Neural cell (in vitro differentiated cells): ENCODE measurements at regions not wholly inside any gene's neighbourhood (a gene's known extent, or its start where the extent isn't known, plus 50 kb on each side); places are given as distances from the start of the nearest gene placed in this dataset.
"Not testable (repeated sequence)": the region's sequence is repeated elsewhere in the genome, so short reads cannot be mapped to it uniquely, and the experiment has no call there.

Experiments
- H2AFZ ChIP-seq: fragments of 200-600, 300-800 bp; sonication (generic), shearing (Covaris generic); 2 replicates; pipeline ENCODE4 v1.6.0; 2014; ENCODE audit warnings: low read depth, mild to moderate bottlenecking, antibody characterized with exemption, low read length, moderate library complexity
- H3F3A ChIP-seq: fragments of 200-600 bp; shearing (Covaris generic); 2 replicates; pipeline ENCODE4 v1.6.1; 2016; ENCODE audit warnings: mild to moderate bottlenecking, moderate library complexity, mixed read lengths, antibody characterized with exemption, low read length; ENCODE audit not compliant: insufficient read depth, poor library complexity, severe bottlenecking
- H3K27ac ChIP-seq: fragments of 200-600, 300-800 bp; sonication (generic), shearing (Covaris generic); 2 replicates; pipeline ENCODE4 v1.5.1; 2014; ENCODE audit warnings: mild to moderate bottlenecking, low read length, moderate library complexity
- H3K27me3 ChIP-seq: fragments of 300-800, 200-600 bp; sonication (generic), shearing (Covaris generic); 2 replicates; pipeline ENCODE4 v1.6.0; 2014; ENCODE audit warnings: mild to moderate bottlenecking, low read depth, low read length, moderate library complexity; ENCODE audit not compliant: insufficient read depth
- H3K36me3 ChIP-seq: fragments of 300-800, 200-600 bp; sonication (generic), shearing (Covaris generic); 2 replicates; pipeline ENCODE4 v1.5.1; 2014; ENCODE audit warnings: mild to moderate bottlenecking, antibody characterized with exemption, low read length, moderate library complexity; ENCODE audit not compliant: insufficient read depth
- H3K4me2 ChIP-seq: fragments of 300-800, 200-600 bp; sonication (generic), shearing (Covaris generic); 2 replicates; pipeline ENCODE4 v1.6.0; 2014; ENCODE audit warnings: mild to moderate bottlenecking, low read length
- H3K4me3 ChIP-seq: fragments of 300-800, 200-600 bp; sonication (generic), shearing (Covaris generic); 2 replicates; pipeline ENCODE4 v1.5.1; 2014; ENCODE audit warnings: mild to moderate bottlenecking, low read length, moderate library complexity
- H3K79me2 ChIP-seq: fragments of 200-600 bp; shearing (Covaris generic); replicated peaks from 2 replicates; pipeline ENCODE4 v1.6.0; 2014; ENCODE audit warnings: mild to moderate bottlenecking, low read length, moderate library complexity; ENCODE audit not compliant: insufficient read depth
- H3K9ac ChIP-seq: fragments of 300-800, 200-600 bp; sonication (generic), shearing (Covaris generic); 2 replicates; pipeline ENCODE4 v1.6.1; 2016; ENCODE audit warnings: mild to moderate bottlenecking, low read length, mixed read lengths
- H3K9me2 ChIP-seq: fragments of 200-600 bp; shearing (Covaris generic); 2 replicates; pipeline ENCODE4 v1.6.1; 2016; ENCODE audit warnings: mild to moderate bottlenecking, low read length, mixed read lengths; ENCODE audit not compliant: insufficient read depth
- H3K9me3 ChIP-seq: fragments of 200-600, 300-800 bp; sonication (generic), shearing (Covaris generic); 2 replicates; pipeline ENCODE4 v1.6.1; 2016; ENCODE audit warnings: mild to moderate bottlenecking, mixed run types, low read length, moderate library complexity, mixed read lengths
- H4K20me1 ChIP-seq: fragments of 200-600 bp; shearing (Covaris generic); 2 replicates; pipeline ENCODE4 v1.6.1; 2016; ENCODE audit warnings: mild to moderate bottlenecking, mixed run types; ENCODE audit not compliant: insufficient read depth
- EP300 ChIP-seq: fragments of 450-650 bp; conservative IDR thresholded peaks from 2 replicates; pipeline ENCODE4 v1.6.1; 2014; ENCODE audit warnings: antibody characterized with exemption, mild to moderate bottlenecking, moderate library complexity; ENCODE audit not compliant: poor library complexity, severe bottlenecking
- EZH2 ChIP-seq: fragments of 200-600, 300-800 bp; shearing (Covaris generic), sonication (generic); IDR thresholded peaks from 2 replicates; pipeline ENCODE4 v1.6.1; 2014; ENCODE audit warnings: antibody characterized with exemption, low read length, borderline replicate concordance, mild to moderate bottlenecking; ENCODE audit not compliant: insufficient read depth, poor library complexity, severe bottlenecking
- POLR2AphosphoS5 ChIP-seq: IDR thresholded peaks from 2 replicates; pipeline ENCODE4 v1.6.1; 2012
- RAD21 ChIP-seq: fragments of 450-650 bp; conservative IDR thresholded peaks from 2 replicates; pipeline ENCODE4 v1.6.1; 2014; ENCODE audit warnings: antibody characterized with exemption, mild to moderate bottlenecking, moderate library complexity
- SMC3 ChIP-seq: fragments of 450-650 bp; conservative IDR thresholded peaks from 2 replicates; pipeline ENCODE4 v1.6.1; 2014; ENCODE audit warnings: antibody characterized with exemption, mild to moderate bottlenecking, moderate library complexity; ENCODE audit not compliant: poor library complexity
- TAF1 ChIP-seq: IDR thresholded peaks from 2 replicates; pipeline ENCODE4 v1.6.1; 2012; ENCODE audit warnings: low read depth
- TF ChIP-seq, protein P1 (sequence below): fragments of 450-650 bp; IDR thresholded peaks from 2 replicates; pipeline ENCODE4 v1.5.1; 2014; ENCODE audit warnings: antibody characterized with exemption, mild to moderate bottlenecking, moderate library complexity; ENCODE audit not compliant: poor library complexity, severe bottlenecking
- TF ChIP-seq, protein P2 (sequence below): IDR thresholded peaks from 2 replicates; pipeline ENCODE4 v1.6.1; 2012; ENCODE audit warnings: borderline replicate concordance

GRCh38 chr15:31609906-31610305 lies 283.3 kb downstream of the KLF13 start:
- no peak overlapping the region for H2AFZ ChIP-seq

GRCh38 chr15:31615643-31616415 lies 289.2 kb downstream of the KLF13 start:
- no peaks in the 10 kb centered on the region for H4K20me1 ChIP-seq
- H2AFZ ChIP-seq = no peak overlapping the region
- no peaks in the 10 kb centered on the region for H3K79me2 ChIP-seq
- H3K4me2 ChIP-seq = no peak overlapping the region
- no peaks in the 10 kb centered on the region for H3F3A ChIP-seq
- no peak overlapping the region for H3K4me3 ChIP-seq
- no peak overlapping the region for H3K9ac ChIP-seq
- no peaks in the 10 kb centered on the region for H3K27me3 ChIP-seq
- H3K9me2 ChIP-seq = no peaks in the 10 kb centered on the region
- H3K36me3 ChIP-seq = no peaks in the 10 kb centered on the region
- no peaks in the 10 kb centered on the region for H3K9me3 ChIP-seq
- H3K27ac ChIP-seq = no peak overlapping the region
- TF ChIP-seq POLR2AphosphoS5 (no peak), EZH2 (no peak), TAF1 (no peak), SMC3 (no peak), RAD21 (no peak)
- TF ChIP-seq, protein P1, sequence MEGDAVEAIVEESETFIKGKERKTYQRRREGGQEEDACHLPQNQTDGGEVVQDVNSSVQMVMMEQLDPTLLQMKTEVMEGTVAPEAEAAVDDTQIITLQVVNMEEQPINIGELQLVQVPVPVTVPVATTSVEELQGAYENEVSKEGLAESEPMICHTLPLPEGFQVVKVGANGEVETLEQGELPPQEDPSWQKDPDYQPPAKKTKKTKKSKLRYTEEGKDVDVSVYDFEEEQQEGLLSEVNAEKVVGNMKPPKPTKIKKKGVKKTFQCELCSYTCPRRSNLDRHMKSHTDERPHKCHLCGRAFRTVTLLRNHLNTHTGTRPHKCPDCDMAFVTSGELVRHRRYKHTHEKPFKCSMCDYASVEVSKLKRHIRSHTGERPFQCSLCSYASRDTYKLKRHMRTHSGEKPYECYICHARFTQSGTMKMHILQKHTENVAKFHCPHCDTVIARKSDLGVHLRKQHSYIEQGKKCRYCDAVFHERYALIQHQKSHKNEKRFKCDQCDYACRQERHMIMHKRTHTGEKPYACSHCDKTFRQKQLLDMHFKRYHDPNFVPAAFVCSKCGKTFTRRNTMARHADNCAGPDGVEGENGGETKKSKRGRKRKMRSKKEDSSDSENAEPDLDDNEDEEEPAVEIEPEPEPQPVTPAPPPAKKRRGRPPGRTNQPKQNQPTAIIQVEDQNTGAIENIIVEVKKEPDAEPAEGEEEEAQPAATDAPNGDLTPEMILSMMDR = no peak

More at GRCh38 chr15:31609906-31610305, 283.3 kb downstream of the KLF13 start:
- H4K20me1 ChIP-seq = no peaks in the 10 kb centered on the region
- no peaks in the 10 kb centered on the region for H3K27me3 ChIP-seq
- H3K79me2 ChIP-seq = no peaks in the 10 kb centered on the region
- no peak overlapping the region for H3K27ac ChIP-seq
- no peak overlapping the region for H3K4me2 ChIP-seq
- H3K9me2 ChIP-seq = no peaks in the 10 kb centered on the region
- H3K9ac ChIP-seq = no peak overlapping the region
- no peaks in the 10 kb centered on the region for H3K36me3 ChIP-seq
- H3F3A ChIP-seq = no peaks in the 10 kb centered on the region
- TF ChIP-seq, protein P1 = no peak
- no peak for TF ChIP-seq EP300
- TF ChIP-seq SMC3 = no peak
- TF ChIP-seq, protein P2, sequence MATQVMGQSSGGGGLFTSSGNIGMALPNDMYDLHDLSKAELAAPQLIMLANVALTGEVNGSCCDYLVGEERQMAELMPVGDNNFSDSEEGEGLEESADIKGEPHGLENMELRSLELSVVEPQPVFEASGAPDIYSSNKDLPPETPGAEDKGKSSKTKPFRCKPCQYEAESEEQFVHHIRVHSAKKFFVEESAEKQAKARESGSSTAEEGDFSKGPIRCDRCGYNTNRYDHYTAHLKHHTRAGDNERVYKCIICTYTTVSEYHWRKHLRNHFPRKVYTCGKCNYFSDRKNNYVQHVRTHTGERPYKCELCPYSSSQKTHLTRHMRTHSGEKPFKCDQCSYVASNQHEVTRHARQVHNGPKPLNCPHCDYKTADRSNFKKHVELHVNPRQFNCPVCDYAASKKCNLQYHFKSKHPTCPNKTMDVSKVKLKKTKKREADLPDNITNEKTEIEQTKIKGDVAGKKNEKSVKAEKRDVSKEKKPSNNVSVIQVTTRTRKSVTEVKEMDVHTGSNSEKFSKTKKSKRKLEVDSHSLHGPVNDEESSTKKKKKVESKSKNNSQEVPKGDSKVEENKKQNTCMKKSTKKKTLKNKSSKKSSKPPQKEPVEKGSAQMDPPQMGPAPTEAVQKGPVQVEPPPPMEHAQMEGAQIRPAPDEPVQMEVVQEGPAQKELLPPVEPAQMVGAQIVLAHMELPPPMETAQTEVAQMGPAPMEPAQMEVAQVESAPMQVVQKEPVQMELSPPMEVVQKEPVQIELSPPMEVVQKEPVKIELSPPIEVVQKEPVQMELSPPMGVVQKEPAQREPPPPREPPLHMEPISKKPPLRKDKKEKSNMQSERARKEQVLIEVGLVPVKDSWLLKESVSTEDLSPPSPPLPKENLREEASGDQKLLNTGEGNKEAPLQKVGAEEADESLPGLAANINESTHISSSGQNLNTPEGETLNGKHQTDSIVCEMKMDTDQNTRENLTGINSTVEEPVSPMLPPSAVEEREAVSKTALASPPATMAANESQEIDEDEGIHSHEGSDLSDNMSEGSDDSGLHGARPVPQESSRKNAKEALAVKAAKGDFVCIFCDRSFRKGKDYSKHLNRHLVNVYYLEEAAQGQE = no peak
- TF ChIP-seq RAD21 = no peak
- no peak for TF ChIP-seq POLR2AphosphoS5
- no peak for TF ChIP-seq TAF1
- H3K4me3 ChIP-seq = no peak overlapping the region
- no peaks in the 10 kb centered on the region for H3K9me3 ChIP-seq

DNA sequence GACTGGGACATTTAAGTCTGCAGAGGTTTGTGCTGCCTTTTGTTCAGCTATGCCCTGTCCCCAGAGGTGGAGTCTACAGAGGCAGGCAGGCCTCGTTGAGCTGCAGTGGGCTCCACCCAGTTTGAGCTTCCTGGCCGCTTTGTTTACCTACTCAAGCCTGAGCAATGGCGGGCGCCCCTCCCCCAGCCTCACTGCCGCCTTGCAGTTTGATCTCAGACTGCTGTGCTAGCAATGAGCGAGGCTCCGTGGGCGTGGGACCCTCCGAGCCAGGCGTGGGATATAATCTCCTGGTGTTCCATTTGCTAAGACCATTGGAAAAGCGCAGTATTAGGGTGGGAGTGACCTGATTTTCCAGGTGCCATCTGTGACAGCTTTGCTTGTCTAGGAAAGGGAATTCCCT lies 296.7 kb downstream of the KLF13 start:
- H3K79me2 ChIP-seq, H3K27ac ChIP-seq, H3K4me3 ChIP-seq, H3K27me3 ChIP-seq, H3K9me2 ChIP-seq, H2AFZ ChIP-seq, H3K36me3 ChIP-seq, H3K4me2 ChIP-seq, H3F3A ChIP-seq, H3K9ac ChIP-seq, H3K9me3 ChIP-seq, H4K20me1 ChIP-seq: not testable (repeated sequence)

DNA sequence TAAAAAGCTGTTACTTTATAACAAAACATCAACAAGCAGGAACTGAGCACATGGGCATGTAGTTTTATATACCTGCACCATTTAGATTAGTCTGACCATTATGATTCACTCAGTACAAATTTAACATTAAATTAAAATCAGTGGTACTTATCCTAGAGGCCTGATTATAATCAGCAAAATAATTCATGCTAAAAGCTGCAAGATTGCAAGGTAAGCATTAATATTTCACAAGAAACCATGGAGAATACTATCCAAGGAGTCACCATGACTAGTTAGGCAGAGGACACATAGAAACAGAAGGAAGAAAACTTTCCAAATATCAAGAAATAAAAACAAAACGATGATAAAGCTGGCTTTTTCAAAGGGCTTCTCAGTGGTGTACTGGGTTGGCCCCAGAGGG lies 297.5 kb downstream of the KLF13 start:
- H3K79me2 ChIP-seq, H3K9me3 ChIP-seq, H3K36me3 ChIP-seq: not testable (repeated sequence)

More for the DNA sequence above, 297.5 kb downstream of the KLF13 start:
- H2AFZ ChIP-seq, H3K9ac ChIP-seq, H3K27me3 ChIP-seq, H3K27ac ChIP-seq, H3F3A ChIP-seq, H3K4me2 ChIP-seq, H4K20me1 ChIP-seq, H3K9me2 ChIP-seq, H3K4me3 ChIP-seq: not testable (repeated sequence)
